Prostate gland (tissue), 2 donors: ENCODE measurements at regions not wholly inside any gene's neighbourhood (a gene's known extent, or its start where the extent isn't known, plus 50 kb on each side); places are given as distances from the start of the nearest gene placed in this dataset.

Experiments used
- DNase-seq: peaks from one replicate; pipeline ENCODE4 v3.0.0-alpha.2; 2019; ENCODE audit warnings: low spot score
- H3K27ac ChIP-seq, 2 donors: fragments of 200-600 bp; sonication (generic); 2 replicates each; pipeline ENCODE4 v1.5.1; 2017 to 2019
- H3K27me3 ChIP-seq: fragments of 200-600 bp; sonication (generic); replicated peaks from 2 replicates; pipeline ENCODE4 v1.5.1; 2019; ENCODE audit not compliant: insufficient read depth
- H3K36me3 ChIP-seq, 2 donors: fragments of 200-600 bp; sonication (generic); 1 replicate in 1 of 2; 2 replicates in 1 of 2; pipeline versions ENCODE4 v1.5.1 to v1.8.1; 2017 to 2019
- H3K4me1 ChIP-seq: fragments of 200-600 bp; sonication (generic); replicated peaks from 2 replicates; pipeline ENCODE4 v1.5.1; 2019
- H3K4me3 ChIP-seq, 2 donors: fragments of 200-600 bp; sonication (generic); 2 replicates each; pipeline ENCODE4 v1.5.1; 2017 to 2019
- H3K9me3 ChIP-seq: fragments of 200-600 bp; sonication (generic); 2 replicates; pipeline ENCODE4 v1.5.1; 2017
- CTCF ChIP-seq, 4 experiments: fragments of 200-600 bp in 2 of 4; fragments of 450-650 bp in 2 of 4; sonication (generic) in 2 of 4; IDR thresholded peaks; 1 replicate in 3 of 4; 2 replicates in 1 of 4; pipeline ENCODE4 v1.5.1; 2016 to 2019; ENCODE audit warnings: antibody characterized with exemption in 4 of 4, mild to moderate bottlenecking in 2 of 4, moderate library complexity in 2 of 4
- POLR2A ChIP-seq: fragments of 450-650 bp; IDR thresholded peaks from one replicate; pipeline ENCODE4 v1.6.1; 2016; ENCODE audit warnings: antibody characterized with exemption, mild to moderate bottlenecking
- POLR2AphosphoS5 ChIP-seq: sonication (generic); formaldehyde crosslinking; IDR thresholded peaks from one replicate; pipeline ENCODE4 v1.6.1; 2017; ENCODE audit warnings: antibody characterized with exemption
- WGBS: methylation state at CpG from one replicate; pipeline ENCODE4 v1.1.5; 2018; 5-methylcytosine and 5-hydroxymethylcytosine counted together
- intact Hi-C: fragments of 100-400 bp; cut with DNase I; formaldehyde crosslinking; loops from one replicate; pipeline ENCODE4 v1.14.2; 2022

GRCh38 chr13:70941454-70941853, 833.2 kb upstream of the KLHL1 start:
- Histone ChIP-seq H3K27ac (no peak overlapping the region), H3K27me3 (no peaks in the 10 kb centered on the region), H3K36me3 (no peaks in the 10 kb centered on the region), H3K4me1 (no peaks in the 10 kb centered on the region), H3K4me3 (no peak overlapping the region), H3K9me3 (no peaks in the 10 kb centered on the region)
- 89% methylated on average over 1 of the region's 1 CpG for WGBS
- intact Hi-C loops = no loop called here
- DNase-seq = no peak
- TF ChIP-seq POLR2AphosphoS5 (no peak), CTCF (IDR thresholded peaks at IDR 0.05) (no peak), POLR2A (no peak)

GRCh38 chr13:70938462-70938861, 830.2 kb upstream of the KLHL1 start:
- 94% methylated on average over 1 of the region's 1 CpG for WGBS
- H3K9me3 ChIP-seq = no peaks in the 10 kb centered on the region
- DNase-seq = no peak
- TF ChIP-seq POLR2A (no peak), CTCF (IDR thresholded peaks at IDR 0.05) (no peak), POLR2AphosphoS5 (no peak)
- no peaks in the 10 kb centered on the region for H3K27me3 ChIP-seq
- H3K4me3 ChIP-seq = no peak overlapping the region
- intact Hi-C loops = no loop called here
- H3K36me3 ChIP-seq = no peaks in the 10 kb centered on the region
- no peak overlapping the region for H3K27ac ChIP-seq
- H3K4me1 ChIP-seq = no peaks in the 10 kb centered on the region

GRCh38 chr13:70932511-70932910, 824.3 kb upstream of the KLHL1 start:
- Histone ChIP-seq H3K9me3 (no peaks in the 10 kb centered on the region), H3K4me1 (no peaks in the 10 kb centered on the region), H3K27ac (no peak overlapping the region), H3K4me3 (no peak overlapping the region), H3K27me3 (no peaks in the 10 kb centered on the region), H3K36me3 (no peaks in the 10 kb centered on the region)
- TF ChIP-seq CTCF (IDR thresholded peaks at IDR 0.05) (no peak), POLR2A (no peak), POLR2AphosphoS5 (no peak)
- intact Hi-C loops = no loop called here
- no peak for DNase-seq
- 77% methylated on average over 3 of the region's 3 CpGs for WGBS

GRCh38 chr13:70923863-70924752, 815.9 kb upstream of the KLHL1 start:
- Histone ChIP-seq H3K36me3 (no peaks in the 10 kb centered on the region), H3K4me3 (no peak overlapping the region), H3K4me1 (no peaks in the 10 kb centered on the region), H3K27ac (no peak overlapping the region), H3K27me3 (no peaks in the 10 kb centered on the region), H3K9me3 (no peaks in the 10 kb centered on the region)
- 92% methylated on average over 37 of the region's 38 CpGs for WGBS
- TF ChIP-seq POLR2A (no peak), CTCF (IDR thresholded peaks at IDR 0.05) (no peak), POLR2AphosphoS5 (no peak)
- no peak for DNase-seq
- intact Hi-C loops = no loop called here

GRCh38 chr13:70911286-70911685, 803.0 kb upstream of the KLHL1 start:
- TF ChIP-seq POLR2AphosphoS5 = no peak
- no peak for TF ChIP-seq CTCF (IDR thresholded peaks at IDR 0.05)
- TF ChIP-seq POLR2A = no peak
- WGBS = 56% methylated on average over 1 of the region's 1 CpG
- H3K4me3 ChIP-seq = no peak overlapping the region
- DNase-seq = no peak
- intact Hi-C loops = no loop called here
- H3K4me1 ChIP-seq = no peaks in the 10 kb centered on the region
- H3K36me3 ChIP-seq = no peaks in the 10 kb centered on the region
- H3K27me3 ChIP-seq = no peaks in the 10 kb centered on the region
- H3K9me3 ChIP-seq = no peaks in the 10 kb centered on the region
- H3K27ac ChIP-seq = no peak overlapping the region
